Tibial artery (tissue), 4 donors: ENCODE measurements at regions not wholly inside any gene's neighbourhood (a gene's known extent, or its start where the extent isn't known, plus 50 kb on each side); places are given as distances from the start of the nearest gene placed in this dataset.
"Not testable (repeated sequence)": the region's sequence is repeated elsewhere in the genome, so short reads cannot be mapped to it uniquely, and the experiment has no call there.

Experiments
- DNase-seq, 2 donors: peaks; one replicate each; pipeline ENCODE4 v3.0.0-alpha.2; 2019
- H3K27ac ChIP-seq, 2 donors: fragments of 200-600 bp; sonication (generic) in 1 of 2; 1 replicate in 1 of 2; 2 replicates in 1 of 2; pipeline ENCODE4 v1.5.1; 2018 to 2019; ENCODE audit warnings: mild to moderate bottlenecking in 1 of 2
- H3K27me3 ChIP-seq, 2 donors: fragments of 200-600 bp; sonication (generic) in 1 of 2; one replicate each; pipeline versions ENCODE4 v1.5.1 to v1.6.0; 2016 to 2019
- H3K36me3 ChIP-seq, 3 donors: fragments of 200-600 bp; sonication (generic) in 2 of 3; one replicate each; pipeline ENCODE4 v1.5.1; 2016 to 2019; ENCODE audit warnings: mild to moderate bottlenecking in 2 of 3
- H3K4me1 ChIP-seq, 4 donors: fragments of 200-600 bp; sonication (generic) in 2 of 4; 1 replicate in 3 of 4; 2 replicates in 1 of 4; pipeline ENCODE4 v1.5.1; 2016 to 2019
- H3K4me3 ChIP-seq, 2 donors: fragments of 200-600 bp; sonication (generic) in 1 of 2; 1 replicate in 1 of 2; 2 replicates in 1 of 2; pipeline ENCODE4 v1.5.1; 2018 to 2019; ENCODE audit warnings: mild to moderate bottlenecking in 2 of 2
- H3K9me3 ChIP-seq, 3 donors: fragments of 200-600 bp; sonication (generic) in 1 of 3; one replicate each; pipeline ENCODE4 v1.5.1; 2016 to 2019
- CTCF ChIP-seq, 2 experiments: fragments of 200-600 bp in 1 of 2; fragments of 450-650 bp in 1 of 2; IDR thresholded peaks; one replicate each; pipeline ENCODE4 v1.5.1; 2017 to 2019; ENCODE audit warnings: antibody characterized with exemption in 2 of 2, mild to moderate bottlenecking in 1 of 2, moderate library complexity in 1 of 2
- intact Hi-C: fragments of 100-400 bp; cut with DNase I; formaldehyde crosslinking; loops from one replicate; pipeline ENCODE4 v1.15.0; 2023; ENCODE audit warnings: low total_unique reads

GRCh38 chr15:62325597-62325996 lies 160.5 kb upstream of the C2CD4B start:
- Histone ChIP-seq H3K27me3 (peaks cover 0 to 7% of the 10 kb centered on the region in 2 donors), H3K36me3 (no peaks in the 10 kb centered on the region), H3K4me1 (no peaks in the 10 kb centered on the region), H3K4me3 (no peak overlapping the region), H3K27ac (no peak overlapping the region), H3K9me3 (no peaks in the 10 kb centered on the region)
- no peak for TF ChIP-seq CTCF (IDR thresholded peaks at IDR 0.05)
- no peak for DNase-seq
- intact Hi-C loops: no loop called here

DNA sequence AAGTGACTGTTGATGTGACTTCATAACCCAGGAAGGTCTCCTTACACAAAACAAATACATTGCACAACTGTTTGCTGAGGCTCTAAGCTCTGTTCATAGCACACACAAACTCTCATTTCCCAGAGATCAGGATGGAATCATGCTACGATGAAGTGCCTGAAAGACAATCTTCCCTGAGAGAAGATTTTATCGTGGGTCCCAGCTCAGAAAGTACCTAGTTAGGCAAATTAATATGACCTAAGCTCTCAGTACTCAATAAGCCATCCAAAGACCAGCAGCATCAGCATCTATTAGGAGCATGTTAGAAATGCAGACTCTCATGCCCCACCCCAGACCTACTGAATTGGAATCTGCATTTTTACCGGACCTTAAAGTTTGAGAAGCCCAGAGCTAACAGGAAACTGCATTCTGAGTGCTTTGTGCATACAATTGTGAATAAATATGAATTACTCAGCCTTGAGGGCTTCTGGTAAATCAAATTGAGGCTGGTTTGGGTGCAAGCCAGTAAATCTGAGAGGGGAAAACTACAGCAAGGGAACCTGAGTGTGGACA lies 161.5 kb upstream of the C2CD4B start:
- intact Hi-C loops: no loop called here
- H3K27me3 ChIP-seq: peaks cover 0 to 7% of the 10 kb centered on the region in 2 donors
- TF ChIP-seq CTCF (IDR thresholded peaks at IDR 0.05): no peak
- no peak for DNase-seq
- no peak overlapping the region for H3K4me3 ChIP-seq
- H3K9me3 ChIP-seq: no peaks in the 10 kb centered on the region
- H3K27ac ChIP-seq: no peak overlapping the region
- H3K4me1 ChIP-seq: no peaks in the 10 kb centered on the region
- H3K36me3 ChIP-seq: no peaks in the 10 kb centered on the region

DNA sequence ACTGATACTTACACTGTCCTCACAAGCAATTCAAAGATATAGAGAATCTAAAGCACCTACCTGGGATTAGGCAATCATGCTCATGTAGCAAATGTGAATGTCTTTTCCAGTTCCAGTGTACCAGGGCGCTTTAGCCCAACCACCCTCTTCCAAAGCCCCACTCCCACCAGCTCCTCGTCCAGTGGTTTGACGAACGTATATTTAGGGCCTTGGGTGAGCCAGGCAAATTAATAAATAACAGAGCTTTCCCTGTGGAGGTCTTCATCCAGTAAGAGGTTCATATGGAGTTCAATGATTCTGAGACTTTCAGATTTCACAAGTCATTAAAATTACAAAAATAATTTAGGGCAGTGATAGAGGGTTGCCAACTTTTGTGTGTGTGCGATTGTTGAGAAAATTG lies 162.3 kb upstream of the C2CD4B start:
- DNase-seq: no peak
- peaks cover 0 to 7% of the 10 kb centered on the region in 2 donors for H3K27me3 ChIP-seq
- H3K27ac ChIP-seq: no peak overlapping the region
- TF ChIP-seq CTCF (IDR thresholded peaks at IDR 0.05): no peak
- no peaks in the 10 kb centered on the region for H3K4me1 ChIP-seq
- no peak overlapping the region for H3K4me3 ChIP-seq
- H3K36me3 ChIP-seq: no peaks in the 10 kb centered on the region
- intact Hi-C loops: no loop called here
- no peaks in the 10 kb centered on the region for H3K9me3 ChIP-seq

DNA sequence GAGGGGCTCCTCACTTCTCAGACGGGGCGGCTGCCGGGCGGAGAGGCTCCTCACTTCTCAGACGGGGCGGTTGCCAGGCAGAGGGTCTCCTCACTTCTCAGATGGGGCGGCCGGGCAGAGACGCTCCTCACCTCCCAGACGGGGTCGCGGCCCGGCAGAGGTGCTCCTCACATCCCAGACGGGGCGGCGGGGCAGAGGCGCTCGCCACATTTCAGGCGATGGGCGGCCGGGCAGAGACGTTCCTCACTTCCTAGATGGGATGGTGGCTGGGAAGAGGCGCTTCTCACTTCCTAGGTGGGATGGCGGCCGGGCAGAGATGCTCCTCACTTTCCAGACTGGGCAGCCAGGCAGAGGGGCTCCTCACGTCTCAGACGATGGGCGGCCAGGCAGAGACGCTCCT lies 167.4 kb upstream of the C2CD4B start:
- H3K9me3 ChIP-seq, H3K27me3 ChIP-seq, intact Hi-C loops, H3K27ac ChIP-seq, H3K4me3 ChIP-seq, H3K4me1 ChIP-seq, H3K36me3 ChIP-seq, DNase-seq: not testable (repeated sequence)

DNA sequence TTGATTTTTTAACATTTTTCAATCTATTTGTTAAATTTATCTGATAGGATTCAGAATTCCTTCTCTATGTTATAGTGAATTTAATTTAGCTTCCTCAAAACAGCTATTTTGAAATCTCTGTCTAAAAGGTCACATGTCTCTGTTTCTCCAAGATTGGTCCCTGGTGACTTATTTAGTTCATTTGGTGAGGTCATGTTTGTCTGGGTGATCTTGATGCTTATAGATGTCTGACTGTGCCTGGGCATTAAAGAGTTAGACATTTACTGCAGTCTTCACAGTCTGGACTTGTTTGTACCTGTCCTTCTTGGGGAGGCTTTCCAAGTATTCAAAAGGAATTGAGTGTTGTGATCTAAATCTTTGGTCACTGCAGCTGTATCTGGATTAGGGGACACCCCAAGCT lies 169.5 kb upstream of the C2CD4B start:
- H3K27me3 ChIP-seq: no peaks in the 10 kb centered on the region
- no peak for TF ChIP-seq CTCF (IDR thresholded peaks at IDR 0.05)
- no peaks in the 10 kb centered on the region for H3K9me3 ChIP-seq
- H3K4me1 ChIP-seq: no peaks in the 10 kb centered on the region
- no peak overlapping the region for H3K27ac ChIP-seq
- H3K36me3 ChIP-seq: no peaks in the 10 kb centered on the region
- DNase-seq: no peak
- intact Hi-C loops: no loop called here
- no peak overlapping the region for H3K4me3 ChIP-seq

GRCh38 chr15:62337934-62338333 lies 172.8 kb upstream of the C2CD4B start:
- no peaks in the 10 kb centered on the region for H3K9me3 ChIP-seq
- no peak for TF ChIP-seq CTCF (IDR thresholded peaks at IDR 0.05)
- no peaks in the 10 kb centered on the region for H3K27me3 ChIP-seq
- no peaks in the 10 kb centered on the region for H3K4me1 ChIP-seq
- DNase-seq: no peak
- no peaks in the 10 kb centered on the region for H3K36me3 ChIP-seq
- no peak overlapping the region for H3K27ac ChIP-seq
- intact Hi-C loops: no loop called here
- no peak overlapping the region for H3K4me3 ChIP-seq
